H1 (cell line): ENCODE measurements at regions not wholly inside any gene's neighbourhood (a gene's known extent, or its start where the extent isn't known, plus 50 kb on each side); places are given as distances from the start of the nearest gene placed in this dataset.

Experiments used
- CTCF ChIA-PET: fragments of 300-600 bp; sonication (Branson Sonifier 250); formaldehyde crosslinking; loops from one replicate; lab custom pipeline; 2021; ENCODE audit not compliant: partially characterized antibody; lab: Charles Lee
- POLR2A ChIA-PET: fragments of 300-600 bp; sonication (Branson Sonifier 250); formaldehyde crosslinking; loops from one replicate; lab custom pipeline; 2021; ENCODE audit warnings: inconsistent platforms; ENCODE audit not compliant: partially characterized antibody; lab: Charles Lee
- DNase-seq, 2 experiments: peaks; one replicate each; pipeline versions ENCODE4 v3.0.0 to v3.0.0-alpha.2; 2010 to 2022; ENCODE audit warnings: low spot score in 2 of 2, low read depth in 1 of 2, mixed read lengths in 1 of 2
- FAIRE-seq: peaks from 2 replicates; lab custom pipeline; 2011; peaks lifted over from hg19 to GRCh38; lab: Jason Lieb, UNC
- H2AFZ ChIP-seq: 2 replicates; pipeline ENCODE4 v1.8.1; 2012; ENCODE audit warnings: low read length, inconsistent platforms
- H2AK5ac ChIP-seq: 2 replicates; pipeline ENCODE4 v1.6.1; 2013; ENCODE audit warnings: low read depth, low read length
- H2BK120ac ChIP-seq: replicated peaks from 2 replicates; pipeline ENCODE3; 2013; ENCODE audit warnings: low read depth, low read length, inconsistent platforms
- H2BK12ac ChIP-seq: 2 replicates; pipeline ENCODE4 v1.6.1; 2013; ENCODE audit warnings: low read depth, low read length
- H2BK15ac ChIP-seq: 2 replicates; pipeline ENCODE4 v1.6.1; 2013; ENCODE audit warnings: low read length
- H2BK20ac ChIP-seq: 2 replicates; pipeline ENCODE4 v1.6.1; 2013; ENCODE audit warnings: low read length
- H2BK5ac ChIP-seq: 2 replicates; pipeline ENCODE4 v1.6.1; 2013; ENCODE audit warnings: low read depth, low read length
- H3K14ac ChIP-seq: 2 replicates; pipeline ENCODE4 v1.6.1; 2013; ENCODE audit warnings: inconsistent platforms; ENCODE audit not compliant: insufficient read length
- H3K18ac ChIP-seq: 2 replicates; pipeline ENCODE4 v1.6.1; 2013; ENCODE audit warnings: low read length; ENCODE audit errors: extremely low read depth
- H3K23ac ChIP-seq: 2 replicates; pipeline ENCODE4 v1.6.1; 2013; ENCODE audit warnings: inconsistent platforms; ENCODE audit not compliant: insufficient read length
- H3K23me2 ChIP-seq: 2 replicates; pipeline ENCODE4 v1.6.1; 2013; ENCODE audit warnings: low read depth, low read length
- H3K27ac ChIP-seq: 2 replicates; pipeline ENCODE4 v1.6.1; 2011; ENCODE audit warnings: low read depth, low read length, inconsistent platforms
- H3K27me3 ChIP-seq, 4 experiments: replicated peaks in 1 of 4; 1 replicate in 1 of 4; 2 replicates in 3 of 4; pipeline versions ENCODE4 v1.6.1 to v1.8.1; 2011 to 2013; ENCODE audit warnings: low read length in 3 of 4, mild to moderate bottlenecking in 3 of 4, inconsistent platforms in 2 of 4, mixed read lengths in 2 of 4, moderate library complexity in 1 of 4; ENCODE audit not compliant: control insufficient read depth in 3 of 4, insufficient read depth in 3 of 4; ENCODE audit errors: extremely low read depth in 1 of 4
- H3K36me3 ChIP-seq, 4 experiments: 2 replicates each; pipeline versions ENCODE4 v1.6.1 to v1.8.1; 2011 to 2013; ENCODE audit warnings: mild to moderate bottlenecking in 4 of 4, low read length in 3 of 4, moderate library complexity in 2 of 4, control low read depth in 1 of 4, inconsistent platforms in 1 of 4; ENCODE audit not compliant: insufficient read depth in 4 of 4, control insufficient read depth in 2 of 4
- H3K4ac ChIP-seq: replicated peaks from 2 replicates; pipeline ENCODE3; 2013; ENCODE audit warnings: low read length, low read depth, mixed read lengths, inconsistent platforms; ENCODE audit not compliant: insufficient read length
- H3K4me1 ChIP-seq, 4 experiments: replicated peaks in 1 of 4; 1 replicate in 1 of 4; 2 replicates in 3 of 4; pipeline versions ENCODE4 v1.6.1 to v1.8.1; 2011 to 2013; ENCODE audit warnings: low read length in 3 of 4, inconsistent platforms in 2 of 4, mixed read lengths in 1 of 4; ENCODE audit not compliant: insufficient read depth in 4 of 4, control insufficient read depth in 3 of 4
- H3K4me2 ChIP-seq, 2 experiments: 2 replicates each; pipeline versions ENCODE4 v1.6.1 to v1.8.1; 2011 to 2013; ENCODE audit warnings: low read depth in 2 of 2, low read length in 2 of 2, control low read depth in 1 of 2, inconsistent platforms in 1 of 2, mild to moderate bottlenecking in 1 of 2; ENCODE audit not compliant: insufficient read depth in 1 of 2
- H3K4me3 ChIP-seq, 4 experiments: fragments of 200-600, 300-600 bp in 1 of 4; sonication (generic), shearing (Covaris generic), sonication (Bioruptor Twin) in 1 of 4; 2 replicates each; pipeline versions ENCODE4 v1.5.1 to v1.8.1; 2011 to 2016; ENCODE audit warnings: low read length in 4 of 4, low read depth in 3 of 4, control low read depth in 2 of 4, inconsistent platforms in 2 of 4, mild to moderate bottlenecking in 2 of 4, mixed read lengths in 1 of 4, moderate library complexity in 1 of 4; ENCODE audit not compliant: insufficient read depth in 2 of 4; ENCODE audit errors: extremely low read depth in 1 of 4
- H3K56ac ChIP-seq: replicated peaks from 2 replicates; pipeline ENCODE3; 2013; ENCODE audit warnings: low read depth, mild to moderate bottlenecking, mixed read lengths, low read length, inconsistent platforms; ENCODE audit not compliant: insufficient read length
- H3K79me1 ChIP-seq: 2 replicates; pipeline ENCODE4 v1.6.1; 2013; ENCODE audit warnings: low read depth, low read length, control low read depth
- H3K79me2 ChIP-seq, 2 experiments: 2 replicates each; pipeline versions ENCODE4 v1.6.1 to v1.8.1; 2012 to 2013; ENCODE audit warnings: low read length in 2 of 2, mild to moderate bottlenecking in 2 of 2, inconsistent platforms in 1 of 2; ENCODE audit not compliant: insufficient read depth in 2 of 2, control insufficient read depth in 1 of 2
- H3K9ac ChIP-seq, 4 experiments: replicated peaks in 1 of 4; 1 replicate in 1 of 4; 2 replicates in 3 of 4; pipeline versions ENCODE4 v1.6.1 to v1.8.1; 2011 to 2013; ENCODE audit warnings: low read depth in 3 of 4, low read length in 3 of 4, control low read depth in 2 of 4, mild to moderate bottlenecking in 2 of 4, moderate library complexity in 2 of 4, inconsistent platforms in 1 of 4; ENCODE audit errors: extremely low read depth in 1 of 4
- H3K9me3 ChIP-seq, 2 experiments: 2 replicates each; pipeline versions ENCODE4 v1.6.1 to v1.8.1; 2012 to 2013; ENCODE audit warnings: mild to moderate bottlenecking in 2 of 2, moderate library complexity in 2 of 2, control low read depth in 1 of 2, inconsistent platforms in 1 of 2, low read depth in 1 of 2, low read length in 1 of 2, mixed read lengths in 1 of 2; ENCODE audit not compliant: insufficient read depth in 2 of 2
- H4K20me1 ChIP-seq, 2 experiments: replicated peaks in 1 of 2; 2 replicates each; pipeline versions ENCODE3 to v1.8.1; 2011 to 2013; ENCODE audit warnings: inconsistent platforms in 2 of 2, low read length in 2 of 2, mild to moderate bottlenecking in 1 of 2; ENCODE audit not compliant: insufficient read depth in 2 of 2, control insufficient read depth in 1 of 2
- H4K5ac ChIP-seq: 2 replicates; pipeline ENCODE4 v1.6.1; 2013; ENCODE audit warnings: low read length, low read depth, mixed read lengths, inconsistent platforms; ENCODE audit not compliant: insufficient read length
- H4K8ac ChIP-seq: 2 replicates; pipeline ENCODE4 v1.8.0; 2013; ENCODE audit warnings: mild to moderate bottlenecking, moderate library complexity, low read length, inconsistent platforms; ENCODE audit not compliant: insufficient read depth; ENCODE audit errors: extremely low read depth
- H4K91ac ChIP-seq: replicated peaks from 2 replicates; pipeline ENCODE3; 2013; ENCODE audit warnings: low read length, mixed read lengths, inconsistent platforms; ENCODE audit not compliant: insufficient read length
- CHD2 ChIP-seq: IDR thresholded peaks from 2 replicates; pipeline ENCODE4 v1.6.1; 2012; ENCODE audit warnings: low read length, improper control_type of control experiment
- HDAC6 ChIP-seq: IDR thresholded peaks from one replicate; pipeline ENCODE4 v1.7.1; 2012; ENCODE audit warnings: low read depth, mild to moderate bottlenecking, inconsistent platforms, low read length, moderate library complexity
- JUND ChIP-seq: IDR thresholded peaks from 2 replicates; pipeline ENCODE4 v1.6.1; 2011; ENCODE audit warnings: mild to moderate bottlenecking, improper control_type of control experiment, low read length
- KDM1A ChIP-seq: fragments of 200-600, 300-600 bp; sonication (generic); IDR thresholded peaks from 2 replicates; pipeline ENCODE4 v1.7.1; 2016; ENCODE audit warnings: mild to moderate bottlenecking, low read length, borderline replicate concordance
- KDM5A ChIP-seq: fragments of 200-600 bp; IDR thresholded peaks from 2 replicates; pipeline ENCODE4 v1.7.1; 2012; ENCODE audit warnings: mild to moderate bottlenecking, low read length, inconsistent platforms, mixed read lengths
- MAFK ChIP-seq: IDR thresholded peaks from 2 replicates; pipeline ENCODE4 v1.6.1; 2012; ENCODE audit warnings: low read depth, mild to moderate bottlenecking, improper control_type of control experiment, low read length
- SP2 ChIP-seq: IDR thresholded peaks from 2 replicates; pipeline ENCODE4 v1.6.1; 2012; ENCODE audit warnings: mild to moderate bottlenecking, low read length, inconsistent platforms
- TAF1 ChIP-seq: IDR thresholded peaks from 2 replicates; pipeline ENCODE4 v1.6.1; 2011; ENCODE audit warnings: mild to moderate bottlenecking, low read depth, low read length
- WGBS, 2 experiments: shearing (Covaris generic) in 1 of 2; methylation state at CpG; one replicate each; pipeline versions ENCODE4 v1.1.6 to v1.1.7; 2013 to 2015; ENCODE audit warnings: low lambda C conversion rate in 2 of 2, mixed read lengths in 2 of 2, inconsistent platforms in 1 of 2, low coverage in 1 of 2, missing lambda C conversion rate in 1 of 2; ENCODE audit not compliant: insufficient replicate concordance in 2 of 2, insufficient coverage in 1 of 2, insufficient read length in 1 of 2; ENCODE audit errors: extremely low coverage in 1 of 2, missing lambda C conversion rate in 1 of 2; 5-methylcytosine and 5-hydroxymethylcytosine counted together
- TF ChIP-seq, protein P1 (sequence below): IDR thresholded peaks from 2 replicates; pipeline ENCODE4 v1.6.1; 2012; ENCODE audit warnings: low read length, inconsistent platforms
- TF ChIP-seq, protein P2 (sequence below), 3 experiments: IDR thresholded peaks; 1 replicate in 2 of 3; 2 replicates in 1 of 3; pipeline versions ENCODE4 v1.5.1 to v1.6.1; 2011; ENCODE audit warnings: low read length in 3 of 3, mild to moderate bottlenecking in 3 of 3, inconsistent platforms in 2 of 3, low read depth in 1 of 3, moderate library complexity in 1 of 3; ENCODE audit not compliant: insufficient read depth in 1 of 3; ENCODE audit errors: control extremely low read depth in 1 of 3

DNA sequence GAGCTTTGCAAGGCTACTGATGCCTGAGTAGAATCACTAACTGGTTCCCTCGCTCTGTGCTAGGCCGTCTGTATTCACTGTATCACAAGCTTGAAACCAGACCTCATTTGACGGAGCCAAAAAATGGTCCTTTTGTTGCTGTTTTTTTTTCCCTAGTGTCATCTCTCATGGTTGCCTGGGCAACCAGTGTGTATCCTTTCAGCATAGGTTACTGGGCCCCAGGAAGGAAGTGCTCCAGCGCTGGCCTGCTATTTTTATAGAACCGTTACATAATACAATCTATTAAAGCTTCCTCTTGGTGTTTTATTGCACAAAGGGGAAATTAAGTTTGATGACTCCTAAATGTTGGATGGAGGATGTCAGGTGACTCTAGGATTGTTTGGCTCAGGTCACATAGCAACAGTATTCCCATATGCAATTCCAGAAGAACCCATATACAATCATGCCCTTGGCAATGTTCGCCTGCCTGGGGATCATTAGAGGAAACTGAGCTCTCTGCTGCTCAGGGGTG, 220.4 kb downstream of the SPRY1 start:
- Histone ChIP-seq H3K4ac (no peak overlapping the region), H3K23ac (no peak overlapping the region), H2BK15ac (no peak overlapping the region), H3K27ac (no peak overlapping the region), H3K9ac (no peak overlapping the region), H3K14ac (no peak overlapping the region), H2AK5ac (no peak overlapping the region), H2BK12ac (no peak overlapping the region), H3K9me3 (no peaks in the 10 kb centered on the region; a peak in 1 of 4 replicates), H2AFZ (no peak overlapping the region), H3K18ac (no peak overlapping the region), H3K79me2 (no peaks in the 10 kb centered on the region), H2BK20ac (no peak overlapping the region), H3K4me2 (no peak overlapping the region), H4K91ac (no peak overlapping the region), H4K20me1 (no peaks in the 10 kb centered on the region), H3K79me1 (no peaks in the 10 kb centered on the region), H4K8ac (no peak overlapping the region), H4K5ac (no peak overlapping the region), H3K36me3 (no peaks in the 10 kb centered on the region), H3K4me1 (no peaks in the 10 kb centered on the region), H3K23me2 (no peaks in the 10 kb centered on the region), H3K4me3 (no peak overlapping the region), H2BK120ac (no peak overlapping the region), H3K56ac (no peak overlapping the region), H3K27me3 (no peaks in the 10 kb centered on the region), H2BK5ac (no peak overlapping the region)
- FAIRE-seq (no peak), DNase-seq (no peak)
- POLR2A ChIA-PET = no interaction called here
- CTCF ChIA-PET = interaction anchor here (1.1 kb wide), 1 partner anchor 16 kb away, joined by 4 read pairs; no protein-coding TSS in a partner anchor
- 79% methylated on average over 6 of the region's 6 CpGs; no CpG with 5 or more reads in 1 of the 2 experiments for WGBS, 2 experiments
- TF ChIP-seq, protein P1, sequence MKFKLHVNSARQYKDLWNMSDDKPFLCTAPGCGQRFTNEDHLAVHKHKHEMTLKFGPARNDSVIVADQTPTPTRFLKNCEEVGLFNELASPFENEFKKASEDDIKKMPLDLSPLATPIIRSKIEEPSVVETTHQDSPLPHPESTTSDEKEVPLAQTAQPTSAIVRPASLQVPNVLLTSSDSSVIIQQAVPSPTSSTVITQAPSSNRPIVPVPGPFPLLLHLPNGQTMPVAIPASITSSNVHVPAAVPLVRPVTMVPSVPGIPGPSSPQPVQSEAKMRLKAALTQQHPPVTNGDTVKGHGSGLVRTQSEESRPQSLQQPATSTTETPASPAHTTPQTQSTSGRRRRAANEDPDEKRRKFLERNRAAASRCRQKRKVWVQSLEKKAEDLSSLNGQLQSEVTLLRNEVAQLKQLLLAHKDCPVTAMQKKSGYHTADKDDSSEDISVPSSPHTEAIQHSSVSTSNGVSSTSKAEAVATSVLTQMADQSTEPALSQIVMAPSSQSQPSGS = no peak
- TF ChIP-seq, protein P2, sequence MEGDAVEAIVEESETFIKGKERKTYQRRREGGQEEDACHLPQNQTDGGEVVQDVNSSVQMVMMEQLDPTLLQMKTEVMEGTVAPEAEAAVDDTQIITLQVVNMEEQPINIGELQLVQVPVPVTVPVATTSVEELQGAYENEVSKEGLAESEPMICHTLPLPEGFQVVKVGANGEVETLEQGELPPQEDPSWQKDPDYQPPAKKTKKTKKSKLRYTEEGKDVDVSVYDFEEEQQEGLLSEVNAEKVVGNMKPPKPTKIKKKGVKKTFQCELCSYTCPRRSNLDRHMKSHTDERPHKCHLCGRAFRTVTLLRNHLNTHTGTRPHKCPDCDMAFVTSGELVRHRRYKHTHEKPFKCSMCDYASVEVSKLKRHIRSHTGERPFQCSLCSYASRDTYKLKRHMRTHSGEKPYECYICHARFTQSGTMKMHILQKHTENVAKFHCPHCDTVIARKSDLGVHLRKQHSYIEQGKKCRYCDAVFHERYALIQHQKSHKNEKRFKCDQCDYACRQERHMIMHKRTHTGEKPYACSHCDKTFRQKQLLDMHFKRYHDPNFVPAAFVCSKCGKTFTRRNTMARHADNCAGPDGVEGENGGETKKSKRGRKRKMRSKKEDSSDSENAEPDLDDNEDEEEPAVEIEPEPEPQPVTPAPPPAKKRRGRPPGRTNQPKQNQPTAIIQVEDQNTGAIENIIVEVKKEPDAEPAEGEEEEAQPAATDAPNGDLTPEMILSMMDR (IDR thresholded peaks at IDR 0.05; ENCODE audit: control extremely low read depth in 1 of 3, insufficient read depth in 1 of 3, low read depth in 1 of 3, low read length in 3 of 3) = no peak
- TF ChIP-seq KDM5A (no peak), CHD2 (no peak), JUND (no peak), KDM1A (no peak), SP2 (no peak), HDAC6 (no peak), TAF1 (no peak), MAFK (no peak)
